Mammary epithelial cell (primary cell): ENCODE measurements at regions not wholly inside any gene's neighbourhood (a gene's known extent, or its start where the extent isn't known, plus 50 kb on each side); places are given as distances from the start of the nearest gene placed in this dataset.

Experiments used
- CTCF ChIP-seq, 2 donors: IDR thresholded peaks in 1 of 2; conservative IDR thresholded peaks in 1 of 2; 2 replicates each; pipeline ENCODE4 v1.5.1; 2011 to 2012; ENCODE audit warnings: inconsistent platforms in 2 of 2, low read length in 2 of 2, mild to moderate bottlenecking in 2 of 2, control low read depth in 1 of 2, low read depth in 1 of 2; ENCODE audit not compliant: insufficient read depth in 1 of 2; ENCODE audit errors: extremely low read depth in 1 of 2
- EZH2 ChIP-seq: IDR thresholded peaks from 2 replicates; pipeline ENCODE4 v1.6.1; 2012; ENCODE audit warnings: low read length, inconsistent platforms, borderline replicate concordance

GRCh38 chr1:166693158-166693557 lies 146.1 kb upstream of the POGK start:
- TF ChIP-seq EZH2 = no peak
- no peak for TF ChIP-seq CTCF (conservative IDR thresholded peaks at IDR 0.05 in 1 of 2, IDR thresholded peaks at IDR 0.05 in 1 of 2; ENCODE audit: extremely low read depth in 1 of 2, insufficient read depth in 1 of 2, low read depth in 1 of 2, low read length in 2 of 2)
